ENCODE measurements at regions not wholly inside any gene's neighbourhood (a gene's known extent, or its start where the extent isn't known, plus 50 kb on each side); places are given as distances from the start of the nearest gene placed in this dataset.

- no peaks in the 10 kb centered on the region for H3K9me3 ChIP-seq
- no peaks in the 10 kb centered on the region for H3K4me1 ChIP-seq
- no peak overlapping the region for H3K4me3 ChIP-seq
- DNase-seq (ENCODE audit: low spot score), result no peak
- H3K36me3 ChIP-seq, result no peaks in the 10 kb centered on the region
- TF ChIP-seq CTCF (IDR thresholded peaks at IDR 0.05), result no peak
- H3K27ac ChIP-seq, result no peak overlapping the region
- no peaks in the 10 kb centered on the region for H3K27me3 ChIP-seq
These were observed 355.0 kb downstream of the DRD1 start for GRCh38 chr5:175088963-175089362.

GRCh38 chr5:175082866-175083590 lies 358.6 kb downstream of the MSX2 start:
- Histone ChIP-seq H3K4me1 (no peaks in the 10 kb centered on the region), H3K27ac (no peak overlapping the region), H3K36me3 (no peaks in the 10 kb centered on the region), H3K4me3 (no peak overlapping the region), H3K27me3 (no peaks in the 10 kb centered on the region), H3K9me3 (no peaks in the 10 kb centered on the region)
- no peak for DNase-seq (ENCODE audit: low spot score)
- no peak for TF ChIP-seq CTCF (IDR thresholded peaks at IDR 0.05)

DNA sequence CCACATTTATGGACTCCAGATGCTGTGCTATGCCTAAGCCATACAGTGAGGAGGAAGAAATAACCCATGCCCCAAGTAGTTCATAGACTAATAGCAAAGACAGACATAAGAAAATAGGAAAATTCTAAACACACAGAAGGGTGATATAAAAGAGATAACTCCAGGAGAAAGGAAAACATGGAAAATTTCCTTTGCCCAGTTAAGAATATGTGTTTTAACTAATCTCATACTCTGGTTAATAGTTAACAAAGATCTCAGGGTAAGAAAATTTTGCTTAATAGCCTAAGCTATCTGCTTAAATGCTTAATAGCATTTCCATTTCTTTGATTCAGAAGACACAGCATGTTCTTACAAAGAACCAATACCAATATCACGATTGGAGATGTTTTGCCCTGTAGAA lies 358.0 kb downstream of the MSX2 start:
- no peak overlapping the region for H3K27ac ChIP-seq
- no peak for DNase-seq (ENCODE audit: low spot score)
- H3K4me3 ChIP-seq, result no peak overlapping the region
- no peaks in the 10 kb centered on the region for H3K9me3 ChIP-seq
- H3K4me1 ChIP-seq, result no peaks in the 10 kb centered on the region
- no peaks in the 10 kb centered on the region for H3K27me3 ChIP-seq
- TF ChIP-seq CTCF (IDR thresholded peaks at IDR 0.05), result no peak
- H3K36me3 ChIP-seq, result no peaks in the 10 kb centered on the region

- H3K4me3 ChIP-seq, result no peak overlapping the region
- no peaks in the 10 kb centered on the region for H3K9me3 ChIP-seq
- no peaks in the 10 kb centered on the region for H3K27me3 ChIP-seq
- H3K27ac ChIP-seq, result no peak overlapping the region
- DNase-seq (ENCODE audit: low spot score), result no peak
- TF ChIP-seq CTCF (IDR thresholded peaks at IDR 0.05), result no peak
- H3K4me1 ChIP-seq, result no peaks in the 10 kb centered on the region
- H3K36me3 ChIP-seq, result no peaks in the 10 kb centered on the region
These were observed 355.3 kb downstream of the MSX2 start for GRCh38 chr5:175079707-175080106.

DNA sequence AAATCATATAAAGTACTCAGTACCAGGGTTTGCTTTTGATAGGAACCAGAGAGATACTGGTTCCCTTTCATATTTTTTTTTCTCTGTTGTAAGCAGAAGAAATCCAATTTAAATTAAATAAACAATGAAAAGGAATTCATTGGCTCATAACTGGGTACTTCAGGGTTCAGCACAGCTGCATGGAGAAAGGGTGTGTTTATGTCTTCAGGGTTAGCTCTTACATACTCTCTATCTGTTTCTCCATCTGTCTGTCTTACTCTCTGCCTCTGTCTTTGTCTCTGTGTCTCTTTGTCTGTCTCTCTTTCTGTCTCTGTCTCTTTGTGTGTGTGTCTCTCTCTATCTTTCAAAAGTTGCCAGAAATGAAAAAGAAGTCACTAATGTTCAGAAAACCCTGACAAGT lies 345.9 kb downstream of the MSX2 start:
- no peaks in the 10 kb centered on the region for H3K27me3 ChIP-seq
- no peak for DNase-seq (ENCODE audit: low spot score)
- TF ChIP-seq CTCF (IDR thresholded peaks at IDR 0.05), result no peak
- no peaks in the 10 kb centered on the region for H3K4me1 ChIP-seq
- no peaks in the 10 kb centered on the region for H3K36me3 ChIP-seq
- H3K4me3 ChIP-seq, result no peak overlapping the region
- no peaks in the 10 kb centered on the region for H3K9me3 ChIP-seq
- H3K27ac ChIP-seq, result no peak overlapping the region

DNA sequence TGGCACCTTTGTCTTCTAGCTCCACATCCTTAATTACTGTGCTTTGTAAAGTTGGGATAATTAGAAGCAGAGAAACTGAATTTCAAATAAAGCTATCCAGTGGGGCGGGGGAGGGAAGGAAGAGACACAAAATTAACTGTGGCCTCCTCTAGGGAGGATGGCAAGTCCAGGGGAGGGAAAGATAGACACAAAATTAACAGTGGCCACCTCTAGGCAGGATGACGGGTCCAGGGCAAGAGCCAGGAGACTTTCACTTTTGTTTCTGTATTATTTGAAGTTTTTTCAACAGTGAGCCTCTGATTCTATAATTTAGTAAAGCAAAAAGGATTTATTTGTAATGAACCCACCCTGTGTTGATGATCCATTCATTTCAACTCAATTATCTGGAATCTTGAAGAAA lies 335.9 kb downstream of the MSX2 start:
- no peaks in the 10 kb centered on the region for H3K27me3 ChIP-seq
- no peaks in the 10 kb centered on the region for H3K36me3 ChIP-seq
- no peak for TF ChIP-seq CTCF (IDR thresholded peaks at IDR 0.05)
- H3K4me3 ChIP-seq, result peak overlapping the region in 1 of 2 donors; percentile 17
- H3K27ac ChIP-seq, result no peak overlapping the region
- H3K4me1 ChIP-seq, result no peaks in the 10 kb centered on the region
- H3K9me3 ChIP-seq, result no peaks in the 10 kb centered on the region
- no peak for DNase-seq (ENCODE audit: low spot score)
